DND-41 (cell line): ENCODE measurements at regions not wholly inside any gene's neighbourhood (a gene's known extent, or its start where the extent isn't known, plus 50 kb on each side); places are given as distances from the start of the nearest gene placed in this dataset.
"Not testable (repeated sequence)": the region's sequence is repeated elsewhere in the genome, so short reads cannot be mapped to it uniquely, and the experiment has no call there.

Experiments used
- ATAC-seq: fragments of 200-7000 bp; cut with Tn5 transposase; 3 replicates; pipeline ENCODE4 v1.9.1; 2021; ENCODE audit warnings: low read depth; ENCODE audit not compliant: insufficient read depth
- DNase-seq: peaks from one replicate; pipeline ENCODE4 v3.0.0-alpha.2; 2020
- H2AFZ ChIP-seq: 2 replicates; pipeline ENCODE4 v1.6.0; 2012; ENCODE audit warnings: low read depth, low read length
- H3K27ac ChIP-seq: 2 replicates; pipeline ENCODE4 v1.5.1; 2012; ENCODE audit warnings: low read length, inconsistent platforms
- H3K27me3 ChIP-seq: fragments of 200-600 bp; sonication (generic); 2 replicates; pipeline ENCODE4 v1.6.0; 2012; ENCODE audit warnings: low read length, mild to moderate bottlenecking, inconsistent platforms; ENCODE audit not compliant: insufficient read depth, poor library complexity
- H3K36me3 ChIP-seq: 2 replicates; pipeline ENCODE4 v1.5.1; 2012; ENCODE audit warnings: low read length, inconsistent platforms; ENCODE audit not compliant: insufficient read depth
- H3K4me1 ChIP-seq: 2 replicates; pipeline ENCODE4 v1.5.1; 2012; ENCODE audit warnings: mild to moderate bottlenecking, low read length; ENCODE audit not compliant: insufficient read depth
- H3K4me2 ChIP-seq: 2 replicates; pipeline ENCODE4 v1.6.0; 2012; ENCODE audit warnings: mild to moderate bottlenecking, moderate library complexity, low read length, inconsistent platforms; ENCODE audit not compliant: insufficient read depth
- H3K4me3 ChIP-seq, 2 experiments: fragments of 200-600 bp in 1 of 2; shearing (Covaris generic) in 1 of 2; 2 replicates each; pipeline ENCODE4 v1.5.1; 2012 to 2016; ENCODE audit warnings: inconsistent platforms in 2 of 2, low read length in 2 of 2, mild to moderate bottlenecking in 2 of 2, low read depth in 1 of 2, moderate library complexity in 1 of 2
- H3K79me2 ChIP-seq: 2 replicates; pipeline ENCODE4 v1.6.0; 2012; ENCODE audit warnings: low read length, inconsistent platforms; ENCODE audit not compliant: insufficient read depth
- H3K9ac ChIP-seq: 2 replicates; pipeline ENCODE4 v1.6.0; 2012; ENCODE audit warnings: low read depth, mild to moderate bottlenecking, inconsistent platforms, low read length, moderate library complexity
- H3K9me3 ChIP-seq: 2 replicates; pipeline ENCODE4 v1.5.1; 2012; ENCODE audit warnings: low read length, moderate library complexity, mild to moderate bottlenecking, inconsistent platforms; ENCODE audit not compliant: insufficient read depth, severe bottlenecking
- H4K20me1 ChIP-seq: 2 replicates; pipeline ENCODE4 v1.6.0; 2012; ENCODE audit warnings: low read length; ENCODE audit not compliant: insufficient read depth
- EZH2 ChIP-seq: IDR thresholded peaks from 3 replicates; pipeline ENCODE4 v1.6.1; 2012; ENCODE audit warnings: borderline replicate concordance, low read depth, mild to moderate bottlenecking, moderate library complexity, low read length, inconsistent platforms; ENCODE audit not compliant: severe bottlenecking
- TF ChIP-seq, protein P1 (sequence below): IDR thresholded peaks from 2 replicates; pipeline ENCODE4 v1.5.1; 2012; ENCODE audit warnings: borderline replicate concordance, low read length, moderate library complexity, mild to moderate bottlenecking; ENCODE audit not compliant: poor library complexity, severe bottlenecking; ENCODE audit errors: extremely low read depth

GRCh38 chr12:125860672-125861288, 795.5 kb downstream of the AACS start:
- no peak for ATAC-seq
- no peaks in the 10 kb centered on the region for H4K20me1 ChIP-seq

DNA sequence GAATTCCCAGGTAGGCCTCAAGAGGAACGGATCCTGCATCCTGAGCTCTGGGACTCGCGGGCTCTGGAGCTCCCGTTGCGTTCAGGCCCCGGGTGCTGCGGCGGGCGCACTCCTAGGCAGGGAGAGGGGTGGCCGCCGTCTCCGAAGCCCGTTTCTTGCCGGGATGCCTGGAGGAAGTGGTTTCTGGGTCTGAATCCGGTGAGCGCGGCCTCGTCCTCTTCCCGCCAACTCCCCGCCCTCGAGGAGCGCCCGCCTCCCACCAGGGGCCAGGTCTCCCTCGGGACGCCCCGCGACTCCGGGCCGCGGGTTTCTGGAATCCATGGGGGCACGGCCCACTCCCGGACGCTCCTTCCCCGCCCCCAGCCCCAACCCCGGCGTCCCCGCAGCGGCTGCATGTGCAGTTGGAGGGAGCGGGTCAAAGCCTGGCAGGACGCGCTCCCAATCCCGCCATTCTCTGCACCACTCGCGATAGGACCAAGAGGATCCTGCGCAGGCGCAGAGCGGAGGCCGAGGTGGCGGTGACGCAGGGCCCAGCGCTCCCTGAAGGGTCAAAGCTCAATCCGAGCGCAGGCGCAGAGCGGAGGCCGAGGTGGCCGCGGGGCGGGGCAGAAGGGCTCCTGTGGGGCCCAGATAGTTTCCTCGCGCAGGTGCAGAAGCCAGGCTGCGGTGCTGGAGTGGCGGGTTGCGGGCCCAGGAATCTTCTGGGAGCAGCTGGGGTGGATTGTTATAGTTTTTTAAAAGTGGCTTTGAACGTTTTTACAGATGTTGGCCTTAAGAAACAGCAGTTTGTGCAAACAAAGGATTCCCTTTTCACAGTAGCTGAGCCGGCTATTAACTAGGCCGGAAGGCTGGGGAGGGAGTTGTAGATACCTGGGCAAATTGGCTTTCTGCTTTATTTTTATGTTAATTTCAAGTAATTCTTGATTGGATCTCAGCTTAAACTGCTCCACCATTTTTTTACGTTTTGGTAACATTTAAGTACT, 796.4 kb downstream of the AACS start:
- Histone ChIP-seq H3K9ac (no peak overlapping the region), H3K27me3 (no peaks in the 10 kb centered on the region), H4K20me1 (no peaks in the 10 kb centered on the region), H3K4me1 (no peaks in the 10 kb centered on the region), H2AFZ (no peak overlapping the region), H3K4me2 (no peak overlapping the region), H3K27ac (no peak overlapping the region), H3K9me3 (peaks cover 2% of the 10 kb centered on the region), H3K4me3 (no peak overlapping the region), H3K36me3 (no peaks in the 10 kb centered on the region), H3K79me2 (no peaks in the 10 kb centered on the region)
- no peak for ATAC-seq
- DNase-seq = no peak
- no peak for TF ChIP-seq EZH2
- TF ChIP-seq, protein P1, sequence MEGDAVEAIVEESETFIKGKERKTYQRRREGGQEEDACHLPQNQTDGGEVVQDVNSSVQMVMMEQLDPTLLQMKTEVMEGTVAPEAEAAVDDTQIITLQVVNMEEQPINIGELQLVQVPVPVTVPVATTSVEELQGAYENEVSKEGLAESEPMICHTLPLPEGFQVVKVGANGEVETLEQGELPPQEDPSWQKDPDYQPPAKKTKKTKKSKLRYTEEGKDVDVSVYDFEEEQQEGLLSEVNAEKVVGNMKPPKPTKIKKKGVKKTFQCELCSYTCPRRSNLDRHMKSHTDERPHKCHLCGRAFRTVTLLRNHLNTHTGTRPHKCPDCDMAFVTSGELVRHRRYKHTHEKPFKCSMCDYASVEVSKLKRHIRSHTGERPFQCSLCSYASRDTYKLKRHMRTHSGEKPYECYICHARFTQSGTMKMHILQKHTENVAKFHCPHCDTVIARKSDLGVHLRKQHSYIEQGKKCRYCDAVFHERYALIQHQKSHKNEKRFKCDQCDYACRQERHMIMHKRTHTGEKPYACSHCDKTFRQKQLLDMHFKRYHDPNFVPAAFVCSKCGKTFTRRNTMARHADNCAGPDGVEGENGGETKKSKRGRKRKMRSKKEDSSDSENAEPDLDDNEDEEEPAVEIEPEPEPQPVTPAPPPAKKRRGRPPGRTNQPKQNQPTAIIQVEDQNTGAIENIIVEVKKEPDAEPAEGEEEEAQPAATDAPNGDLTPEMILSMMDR = no peak

More at GRCh38 chr12:125860672-125861288, 795.5 kb downstream of the AACS start:
- no peaks in the 10 kb centered on the region for H3K79me2 ChIP-seq
- no peaks in the 10 kb centered on the region for H3K27me3 ChIP-seq
- H3K4me2 ChIP-seq = no peak overlapping the region
- H3K36me3 ChIP-seq = no peaks in the 10 kb centered on the region
- peaks cover 2% of the 10 kb centered on the region for H3K9me3 ChIP-seq
- no peak for DNase-seq
- no peak overlapping the region for H2AFZ ChIP-seq
- no peak overlapping the region for H3K4me3 ChIP-seq
- TF ChIP-seq, protein P1 = no peak
- TF ChIP-seq EZH2 = no peak
- no peaks in the 10 kb centered on the region for H3K4me1 ChIP-seq
- H3K27ac ChIP-seq = no peak overlapping the region
- no peak overlapping the region for H3K9ac ChIP-seq

DNA sequence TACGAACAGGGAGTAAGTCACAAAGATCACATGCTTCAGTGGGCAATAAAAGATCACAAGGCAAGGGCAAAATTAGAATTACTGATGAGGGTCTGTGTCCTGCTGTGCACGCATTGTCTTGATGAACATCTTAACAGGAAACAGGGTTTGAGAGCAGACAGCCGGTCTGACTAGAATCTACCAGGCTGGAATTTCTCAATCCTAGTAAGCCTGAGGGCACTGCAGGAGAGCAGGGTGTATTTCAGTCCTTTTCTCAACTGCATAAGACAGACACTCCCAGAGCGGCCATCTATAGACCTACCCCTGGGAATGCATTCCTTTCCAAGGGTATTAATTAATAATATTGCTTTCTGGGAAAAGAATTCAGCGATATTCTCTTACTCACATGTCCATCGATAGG, 800.0 kb downstream of the AACS start:
- H3K9me3 ChIP-seq, ATAC-seq, H3K27ac ChIP-seq, H2AFZ ChIP-seq, H3K36me3 ChIP-seq, H3K4me1 ChIP-seq, H3K27me3 ChIP-seq, H3K4me3 ChIP-seq, H4K20me1 ChIP-seq, H3K79me2 ChIP-seq, H3K9ac ChIP-seq, H3K4me2 ChIP-seq, DNase-seq: not testable (repeated sequence)

GRCh38 chr12:125871811-125872594, 806.8 kb downstream of the AACS start:
- no peaks in the 10 kb centered on the region for H4K20me1 ChIP-seq
- no peak overlapping the region for H3K4me2 ChIP-seq
- no peak for DNase-seq
- H3K4me1 ChIP-seq = no peaks in the 10 kb centered on the region
- H2AFZ ChIP-seq = no peak overlapping the region
- no peak overlapping the region for H3K4me3 ChIP-seq
- H3K27ac ChIP-seq = no peak overlapping the region
- TF ChIP-seq EZH2 = no peak
- TF ChIP-seq, protein P1 = no peak
- no peaks in the 10 kb centered on the region for H3K36me3 ChIP-seq
- no peaks in the 10 kb centered on the region for H3K79me2 ChIP-seq
- H3K27me3 ChIP-seq = peaks cover 29% of the 10 kb centered on the region
- no peaks in the 10 kb centered on the region for H3K9me3 ChIP-seq
- no peak overlapping the region for H3K9ac ChIP-seq
- no peak for ATAC-seq
